ENCODE measurements at regions not wholly inside any gene's neighbourhood (a gene's known extent, or its start where the extent isn't known, plus 50 kb on each side); places are given as distances from the start of the nearest gene placed in this dataset.

DNA sequence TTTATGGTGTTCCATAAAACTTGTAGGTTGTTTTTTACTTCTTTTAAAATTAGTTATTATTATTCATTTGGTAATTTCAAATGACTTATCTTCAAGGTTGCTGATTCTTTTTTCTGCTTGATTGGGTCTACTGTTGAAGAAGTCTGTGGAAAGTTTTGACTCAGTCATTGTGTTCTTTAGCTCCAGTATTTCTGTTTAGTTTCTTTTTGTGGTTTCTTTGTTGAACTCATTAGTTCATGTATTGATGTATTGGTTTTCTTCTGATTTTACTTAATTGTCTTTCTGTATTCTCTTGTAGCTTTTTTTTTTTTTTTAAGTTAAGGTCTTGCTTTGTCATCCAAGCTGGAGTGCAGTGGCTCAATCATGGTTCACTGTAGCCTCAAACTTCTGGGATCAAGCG is 345.4 kb upstream of the MEF2C start:
- in situ Hi-C loops (cut with HindIII; ENCODE audit: low sequenced_read_pairs), result no loop called here
- TF ChIP-seq, protein P1, sequence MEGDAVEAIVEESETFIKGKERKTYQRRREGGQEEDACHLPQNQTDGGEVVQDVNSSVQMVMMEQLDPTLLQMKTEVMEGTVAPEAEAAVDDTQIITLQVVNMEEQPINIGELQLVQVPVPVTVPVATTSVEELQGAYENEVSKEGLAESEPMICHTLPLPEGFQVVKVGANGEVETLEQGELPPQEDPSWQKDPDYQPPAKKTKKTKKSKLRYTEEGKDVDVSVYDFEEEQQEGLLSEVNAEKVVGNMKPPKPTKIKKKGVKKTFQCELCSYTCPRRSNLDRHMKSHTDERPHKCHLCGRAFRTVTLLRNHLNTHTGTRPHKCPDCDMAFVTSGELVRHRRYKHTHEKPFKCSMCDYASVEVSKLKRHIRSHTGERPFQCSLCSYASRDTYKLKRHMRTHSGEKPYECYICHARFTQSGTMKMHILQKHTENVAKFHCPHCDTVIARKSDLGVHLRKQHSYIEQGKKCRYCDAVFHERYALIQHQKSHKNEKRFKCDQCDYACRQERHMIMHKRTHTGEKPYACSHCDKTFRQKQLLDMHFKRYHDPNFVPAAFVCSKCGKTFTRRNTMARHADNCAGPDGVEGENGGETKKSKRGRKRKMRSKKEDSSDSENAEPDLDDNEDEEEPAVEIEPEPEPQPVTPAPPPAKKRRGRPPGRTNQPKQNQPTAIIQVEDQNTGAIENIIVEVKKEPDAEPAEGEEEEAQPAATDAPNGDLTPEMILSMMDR (IDR thresholded peaks at IDR 0.05; ENCODE audit: low read depth, low read length), result no peak
- DNase-seq (ENCODE audit: low read depth, low spot score), result no peak
- no peak overlapping the region for H3K4me3 ChIP-seq (ENCODE audit: low read depth, low read length)

DNA sequence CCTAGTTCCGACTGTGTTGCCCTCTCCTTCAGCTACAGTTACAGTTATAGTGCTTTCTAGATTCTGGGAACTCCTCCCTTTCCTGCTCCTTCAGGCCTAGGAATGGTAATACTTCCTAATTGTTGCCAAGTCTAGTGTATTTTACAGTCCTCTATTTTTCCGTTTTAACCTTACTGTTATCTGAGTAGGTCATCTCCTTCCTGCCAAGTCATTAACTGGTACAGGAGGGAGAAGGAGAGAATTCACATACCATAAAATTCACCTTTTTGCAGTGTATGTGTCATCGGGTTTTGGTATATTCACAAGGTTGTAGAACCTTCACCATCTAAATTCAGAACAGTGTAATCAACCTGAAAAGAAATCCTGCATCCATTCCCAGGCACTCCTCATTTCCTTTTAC is 335.4 kb upstream of the MEF2C start:
- no peak for DNase-seq (ENCODE audit: low read depth, low spot score)
- in situ Hi-C loops (cut with HindIII; ENCODE audit: low sequenced_read_pairs), result no loop called here

DNA sequence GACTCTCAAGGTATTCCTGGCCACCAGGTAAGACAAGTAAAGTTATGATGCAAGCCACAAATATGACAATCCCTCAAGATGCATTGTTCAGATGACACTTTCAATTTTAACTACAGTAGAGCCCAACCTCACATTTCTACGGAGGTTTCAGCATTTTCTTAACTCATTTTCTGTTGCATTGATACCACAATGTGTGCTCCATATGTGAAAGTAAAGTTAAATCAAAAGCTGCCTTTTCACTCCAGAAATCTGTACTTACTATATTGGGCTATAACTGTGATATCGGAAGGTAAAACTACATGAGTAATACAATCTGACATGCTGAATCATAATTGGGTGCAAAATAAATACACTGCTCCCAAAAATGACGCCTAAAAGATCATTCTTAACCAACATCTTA is 333.6 kb upstream of the MEF2C start:
- TF ChIP-seq, protein P1 (IDR thresholded peaks at IDR 0.05; ENCODE audit: low read depth, low read length), result no peak
- DNase-seq (ENCODE audit: low read depth, low spot score), result no peak
- in situ Hi-C loops (cut with HindIII; ENCODE audit: low sequenced_read_pairs), result no loop called here
- H3K4me3 ChIP-seq (ENCODE audit: low read depth, low read length), result no peak overlapping the region

More for the DNA sequence above, 335.4 kb upstream of the MEF2C start:
- TF ChIP-seq, protein P1 (IDR thresholded peaks at IDR 0.05; ENCODE audit: low read depth, low read length), result no peak
- no peak overlapping the region for H3K4me3 ChIP-seq (ENCODE audit: low read depth, low read length)

DNA sequence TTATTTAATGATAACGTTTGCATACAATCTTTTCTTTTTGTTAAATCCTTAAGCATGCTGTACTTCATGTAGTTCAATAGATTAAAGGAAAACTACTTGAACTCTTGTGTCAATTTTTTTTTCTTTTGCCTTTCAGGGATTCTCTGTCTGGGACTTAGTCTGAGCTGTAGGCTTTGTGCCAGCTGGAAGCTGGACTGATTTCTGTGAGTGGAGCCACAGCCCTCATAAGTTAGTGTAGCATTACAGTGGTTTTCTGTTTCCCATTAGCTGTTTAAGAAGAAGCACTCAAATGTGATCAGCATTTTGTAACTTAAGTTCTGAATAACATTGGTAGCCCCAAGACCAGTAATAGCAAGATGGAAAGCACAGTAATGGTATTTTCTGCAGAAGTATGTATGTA is 330.6 kb upstream of the MEF2C start:
- DNase-seq (ENCODE audit: low read depth, low spot score), result peak; percentile 93
- TF ChIP-seq, protein P1 (IDR thresholded peaks at IDR 0.05; ENCODE audit: low read depth, low read length), result no peak
- in situ Hi-C loops (cut with HindIII; ENCODE audit: low sequenced_read_pairs), result no loop called here

DNA sequence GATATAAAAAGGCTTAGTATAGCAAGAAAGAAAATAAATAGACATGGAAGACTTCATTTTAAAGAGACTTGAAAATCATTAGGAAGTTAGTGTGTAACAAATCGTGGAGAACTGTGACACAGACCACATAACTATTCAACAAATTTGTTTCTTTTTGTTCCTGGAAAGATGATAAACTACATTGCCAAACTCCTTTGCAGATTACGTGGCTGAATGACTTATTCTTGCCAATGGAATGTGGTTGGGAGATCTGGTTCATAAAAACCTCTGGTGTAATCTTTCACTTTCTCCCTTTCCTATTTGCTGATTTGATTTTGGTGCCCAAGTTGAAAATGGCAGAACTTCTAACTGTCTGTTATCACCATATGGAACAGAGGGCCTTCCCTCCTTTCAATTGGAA is 328.9 kb upstream of the MEF2C start:
- no peak overlapping the region for H3K4me3 ChIP-seq (ENCODE audit: low read depth, low read length)
- in situ Hi-C loops (cut with HindIII; ENCODE audit: low sequenced_read_pairs), result no loop called here
- DNase-seq (ENCODE audit: low read depth, low spot score), result peak; percentile 88
- TF ChIP-seq, protein P1 (IDR thresholded peaks at IDR 0.05; ENCODE audit: low read depth, low read length), result no peak

More for the DNA sequence above, 330.6 kb upstream of the MEF2C start:
- H3K4me3 ChIP-seq (ENCODE audit: low read depth, low read length), result no peak overlapping the region

DNA sequence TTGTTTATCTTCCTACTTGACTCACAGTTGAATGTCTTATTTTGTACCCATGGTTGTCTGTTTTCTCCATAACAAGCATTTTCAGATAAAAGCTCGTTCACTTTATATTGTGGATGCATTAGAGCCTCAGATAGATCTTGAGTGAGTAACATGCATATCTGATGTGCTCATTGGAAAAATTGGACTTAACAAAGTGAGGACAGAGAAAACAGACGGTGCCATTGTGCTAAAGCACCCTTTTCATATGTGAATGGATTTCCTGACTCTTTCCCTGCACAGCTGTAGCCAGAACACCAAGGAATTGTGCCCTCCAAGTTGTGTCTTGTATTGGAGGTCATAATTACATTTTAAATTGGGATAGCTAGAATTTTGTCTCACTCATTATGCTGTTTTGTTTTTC is 325.8 kb upstream of the MEF2C start:
- no peak for DNase-seq (ENCODE audit: low read depth, low spot score)
- in situ Hi-C loops (cut with HindIII; ENCODE audit: low sequenced_read_pairs), result no loop called here

More for the DNA sequence above, 325.8 kb upstream of the MEF2C start:
- H3K4me3 ChIP-seq (ENCODE audit: low read depth, low read length), result no peak overlapping the region
- TF ChIP-seq, protein P1 (IDR thresholded peaks at IDR 0.05; ENCODE audit: low read depth, low read length), result no peak
